Fibroblast of lung (primary cell): ENCODE measurements at regions not wholly inside any gene's neighbourhood (a gene's known extent, or its start where the extent isn't known, plus 50 kb on each side); places are given as distances from the start of the nearest gene placed in this dataset.

ENCODE experiments used
- EZH2 ChIP-seq: IDR thresholded peaks from 2 replicates; pipeline ENCODE4 v1.5.1; 2012; ENCODE audit warnings: low read length, control low read depth, mild to moderate bottlenecking; ENCODE audit errors: missing control alignments
- TF ChIP-seq, protein P1 (sequence below), 2 donors: IDR thresholded peaks in 1 of 2; conservative IDR thresholded peaks in 1 of 2; 1 replicate in 1 of 2; 2 replicates in 1 of 2; pipeline ENCODE4 v1.5.1; 2011 to 2012; ENCODE audit warnings: low read length in 2 of 2, control low read depth in 1 of 2, inconsistent platforms in 1 of 2, low read depth in 1 of 2, mild to moderate bottlenecking in 1 of 2

- TF ChIP-seq, protein P1, sequence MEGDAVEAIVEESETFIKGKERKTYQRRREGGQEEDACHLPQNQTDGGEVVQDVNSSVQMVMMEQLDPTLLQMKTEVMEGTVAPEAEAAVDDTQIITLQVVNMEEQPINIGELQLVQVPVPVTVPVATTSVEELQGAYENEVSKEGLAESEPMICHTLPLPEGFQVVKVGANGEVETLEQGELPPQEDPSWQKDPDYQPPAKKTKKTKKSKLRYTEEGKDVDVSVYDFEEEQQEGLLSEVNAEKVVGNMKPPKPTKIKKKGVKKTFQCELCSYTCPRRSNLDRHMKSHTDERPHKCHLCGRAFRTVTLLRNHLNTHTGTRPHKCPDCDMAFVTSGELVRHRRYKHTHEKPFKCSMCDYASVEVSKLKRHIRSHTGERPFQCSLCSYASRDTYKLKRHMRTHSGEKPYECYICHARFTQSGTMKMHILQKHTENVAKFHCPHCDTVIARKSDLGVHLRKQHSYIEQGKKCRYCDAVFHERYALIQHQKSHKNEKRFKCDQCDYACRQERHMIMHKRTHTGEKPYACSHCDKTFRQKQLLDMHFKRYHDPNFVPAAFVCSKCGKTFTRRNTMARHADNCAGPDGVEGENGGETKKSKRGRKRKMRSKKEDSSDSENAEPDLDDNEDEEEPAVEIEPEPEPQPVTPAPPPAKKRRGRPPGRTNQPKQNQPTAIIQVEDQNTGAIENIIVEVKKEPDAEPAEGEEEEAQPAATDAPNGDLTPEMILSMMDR (conservative IDR thresholded peaks at IDR 0.05 in 1 of 2, IDR thresholded peaks at IDR 0.05 in 1 of 2; ENCODE audit: low read depth in 1 of 2, low read length in 2 of 2): no peak
- TF ChIP-seq EZH2: no peak
Observed at GRCh38 chr1:29658688-29659087, 422.4 kb downstream of the PTPRU start.
